ENCODE measurements at regions not wholly inside any gene's neighbourhood (a gene's known extent, or its start where the extent isn't known, plus 50 kb on each side); places are given as distances from the start of the nearest gene placed in this dataset.

DNA sequence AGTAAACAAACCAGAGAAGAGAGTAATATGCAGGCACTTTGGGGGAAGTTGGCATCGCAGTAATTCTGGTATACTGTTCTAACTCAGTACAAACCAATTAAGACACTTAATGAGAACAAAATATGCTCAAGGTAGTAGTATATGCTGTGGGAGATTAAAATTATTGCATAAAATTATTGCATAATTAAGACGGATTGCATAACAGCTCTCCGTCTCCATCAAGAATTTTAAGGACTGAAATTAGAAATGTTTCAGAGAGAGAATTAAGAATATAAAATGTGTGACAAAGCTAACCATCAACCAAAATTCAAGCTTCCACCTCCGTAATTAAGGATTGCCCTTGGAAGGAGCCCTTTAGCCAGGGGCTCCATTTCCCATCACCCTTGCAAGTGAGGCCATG is 428.5 kb downstream of the ETS1 start:
- no peaks in the 10 kb centered on the region for H3K9me3 ChIP-seq (ENCODE audit: control insufficient read depth in 4 of 4, insufficient read depth in 3 of 4, low read length in 3 of 4)
- no peaks in the 10 kb centered on the region for H3K36me3 ChIP-seq (ENCODE audit: control insufficient read depth in 4 of 4, insufficient read depth in 4 of 4, low read length in 4 of 4)
- no peaks in the 10 kb centered on the region for H3K27me3 ChIP-seq (ENCODE audit: control insufficient read depth in 3 of 3, insufficient read depth in 3 of 3, low read length in 2 of 3)
- no peak overlapping the region for H3K9ac ChIP-seq (ENCODE audit: insufficient read depth in 1 of 2, low read length in 2 of 2)
- ATAC-seq (ENCODE audit: insufficient read depth, low FRiP score): no peak
- no peak overlapping the region for H3K4me3 ChIP-seq
- TF ChIP-seq, protein P1, sequence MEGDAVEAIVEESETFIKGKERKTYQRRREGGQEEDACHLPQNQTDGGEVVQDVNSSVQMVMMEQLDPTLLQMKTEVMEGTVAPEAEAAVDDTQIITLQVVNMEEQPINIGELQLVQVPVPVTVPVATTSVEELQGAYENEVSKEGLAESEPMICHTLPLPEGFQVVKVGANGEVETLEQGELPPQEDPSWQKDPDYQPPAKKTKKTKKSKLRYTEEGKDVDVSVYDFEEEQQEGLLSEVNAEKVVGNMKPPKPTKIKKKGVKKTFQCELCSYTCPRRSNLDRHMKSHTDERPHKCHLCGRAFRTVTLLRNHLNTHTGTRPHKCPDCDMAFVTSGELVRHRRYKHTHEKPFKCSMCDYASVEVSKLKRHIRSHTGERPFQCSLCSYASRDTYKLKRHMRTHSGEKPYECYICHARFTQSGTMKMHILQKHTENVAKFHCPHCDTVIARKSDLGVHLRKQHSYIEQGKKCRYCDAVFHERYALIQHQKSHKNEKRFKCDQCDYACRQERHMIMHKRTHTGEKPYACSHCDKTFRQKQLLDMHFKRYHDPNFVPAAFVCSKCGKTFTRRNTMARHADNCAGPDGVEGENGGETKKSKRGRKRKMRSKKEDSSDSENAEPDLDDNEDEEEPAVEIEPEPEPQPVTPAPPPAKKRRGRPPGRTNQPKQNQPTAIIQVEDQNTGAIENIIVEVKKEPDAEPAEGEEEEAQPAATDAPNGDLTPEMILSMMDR (IDR thresholded peaks at IDR 0.05; ENCODE audit: control extremely low read depth, extremely low read depth): no peak
- no peak overlapping the region for H3K27ac ChIP-seq (ENCODE audit: low read depth in 1 of 2, low read length in 1 of 2)
- no peak for DNase-seq
- 56 to 62% methylated on average over 4 of the region's 4 CpGs for WGBS, 2 donors
- H3K4me1 ChIP-seq (ENCODE audit: control insufficient read depth in 5 of 5, insufficient read depth in 5 of 5, low read length in 5 of 5): peaks cover 0 to 5% (median 0%) of the 10 kb centered on the region in 5 donors

- peak; percentile 53 to 84 (median 84) for DNase-seq
- H3K9ac ChIP-seq (ENCODE audit: insufficient read depth in 1 of 2, low read length in 2 of 2): no peak overlapping the region
- peaks cover 0 to 10% (median 0%) of the 10 kb centered on the region in 5 donors for H3K4me1 ChIP-seq (ENCODE audit: control insufficient read depth in 5 of 5, insufficient read depth in 5 of 5, low read length in 5 of 5)
- 12 to 20% methylated on average over 5 of the region's 5 CpGs for WGBS, 2 donors
- TF ChIP-seq, protein P1 (IDR thresholded peaks at IDR 0.05; ENCODE audit: control extremely low read depth, extremely low read depth): peak; percentile 60
- H3K36me3 ChIP-seq (ENCODE audit: control insufficient read depth in 4 of 4, insufficient read depth in 4 of 4, low read length in 4 of 4): no peaks in the 10 kb centered on the region
- H3K4me3 ChIP-seq: no peak overlapping the region
- no peaks in the 10 kb centered on the region for H3K9me3 ChIP-seq (ENCODE audit: control insufficient read depth in 4 of 4, insufficient read depth in 3 of 4, low read length in 3 of 4)
- H3K27ac ChIP-seq (ENCODE audit: low read depth in 1 of 2, low read length in 1 of 2): no peak overlapping the region
- H3K27me3 ChIP-seq (ENCODE audit: control insufficient read depth in 3 of 3, insufficient read depth in 3 of 3, low read length in 2 of 3): no peaks in the 10 kb centered on the region
- ATAC-seq (ENCODE audit: insufficient read depth, low FRiP score): peak; percentile 87
Measured at GRCh38 chr11:128157423-128158298, 429.7 kb downstream of the ETS1 start.

DNA sequence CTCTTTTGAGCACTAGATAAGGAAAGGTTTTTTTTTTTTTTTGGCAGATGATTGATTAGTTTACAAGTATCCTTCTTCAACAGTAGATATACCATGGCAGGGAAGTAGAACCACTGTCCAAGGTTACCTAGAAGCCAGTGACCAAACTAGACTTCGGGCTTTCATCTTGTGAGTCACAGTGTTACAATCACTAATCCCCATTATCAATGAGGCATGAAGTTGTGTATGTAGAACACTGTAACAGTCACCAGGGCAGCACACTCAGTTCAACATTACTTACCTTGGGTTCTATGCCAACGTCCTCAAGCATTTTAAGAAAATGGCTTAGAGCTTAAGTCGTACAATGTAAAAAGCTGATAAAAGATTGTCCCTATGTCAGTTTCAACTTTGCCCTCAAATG is 430.9 kb downstream of the ETS1 start:
- DNase-seq (no peak), ATAC-seq (ENCODE audit: insufficient read depth, low FRiP score) (no peak)
- no peak overlapping the region for H3K4me3 ChIP-seq
- H3K9me3 ChIP-seq (ENCODE audit: control insufficient read depth in 4 of 4, insufficient read depth in 3 of 4, low read length in 3 of 4): no peaks in the 10 kb centered on the region
- H3K4me1 ChIP-seq (ENCODE audit: control insufficient read depth in 5 of 5, insufficient read depth in 5 of 5, low read length in 5 of 5): peaks cover 0 to 10% (median 0%) of the 10 kb centered on the region in 5 donors
- WGBS, 2 donors: 88 to 92% methylated on average over 3 of the region's 3 CpGs
- H3K27me3 ChIP-seq (ENCODE audit: control insufficient read depth in 3 of 3, insufficient read depth in 3 of 3, low read length in 2 of 3): no peaks in the 10 kb centered on the region
- TF ChIP-seq, protein P1 (IDR thresholded peaks at IDR 0.05; ENCODE audit: control extremely low read depth, extremely low read depth): no peak
- no peaks in the 10 kb centered on the region for H3K36me3 ChIP-seq (ENCODE audit: control insufficient read depth in 4 of 4, insufficient read depth in 4 of 4, low read length in 4 of 4)
- no peak overlapping the region for H3K27ac ChIP-seq (ENCODE audit: low read depth in 1 of 2, low read length in 1 of 2)
- no peak overlapping the region for H3K9ac ChIP-seq (ENCODE audit: insufficient read depth in 1 of 2, low read length in 2 of 2)
